GM12872 (cell line): ENCODE measurements at regions not wholly inside any gene's neighbourhood (a gene's known extent, or its start where the extent isn't known, plus 50 kb on each side); places are given as distances from the start of the nearest gene placed in this dataset.

Experiments
- TF ChIP-seq, protein P1 (sequence below): IDR thresholded peaks from 3 replicates; pipeline ENCODE4 v1.5.1; 2011; ENCODE audit warnings: low read depth, mild to moderate bottlenecking, low read length, moderate library complexity; ENCODE audit not compliant: insufficient read depth

DNA sequence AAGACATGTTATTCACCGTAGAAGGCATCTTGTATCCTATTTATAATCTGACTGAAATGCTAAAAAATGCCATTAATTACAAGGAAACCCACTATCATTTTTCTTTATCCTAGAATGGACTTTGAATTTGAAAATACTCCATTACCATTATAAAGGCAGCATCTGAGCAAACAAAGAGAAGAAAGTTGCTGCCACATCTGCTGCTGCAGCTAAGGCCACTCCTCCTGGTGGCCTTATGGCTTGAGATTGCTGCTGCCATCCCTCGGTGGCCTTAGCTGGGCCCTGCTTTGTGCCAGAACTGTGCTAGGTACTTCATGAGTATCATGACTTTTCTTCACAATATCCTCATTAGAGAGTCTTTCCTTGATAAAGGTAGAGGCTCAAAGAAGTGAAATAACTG is 1210.1 kb upstream of the TENM4 start:
- TF ChIP-seq, protein P1, sequence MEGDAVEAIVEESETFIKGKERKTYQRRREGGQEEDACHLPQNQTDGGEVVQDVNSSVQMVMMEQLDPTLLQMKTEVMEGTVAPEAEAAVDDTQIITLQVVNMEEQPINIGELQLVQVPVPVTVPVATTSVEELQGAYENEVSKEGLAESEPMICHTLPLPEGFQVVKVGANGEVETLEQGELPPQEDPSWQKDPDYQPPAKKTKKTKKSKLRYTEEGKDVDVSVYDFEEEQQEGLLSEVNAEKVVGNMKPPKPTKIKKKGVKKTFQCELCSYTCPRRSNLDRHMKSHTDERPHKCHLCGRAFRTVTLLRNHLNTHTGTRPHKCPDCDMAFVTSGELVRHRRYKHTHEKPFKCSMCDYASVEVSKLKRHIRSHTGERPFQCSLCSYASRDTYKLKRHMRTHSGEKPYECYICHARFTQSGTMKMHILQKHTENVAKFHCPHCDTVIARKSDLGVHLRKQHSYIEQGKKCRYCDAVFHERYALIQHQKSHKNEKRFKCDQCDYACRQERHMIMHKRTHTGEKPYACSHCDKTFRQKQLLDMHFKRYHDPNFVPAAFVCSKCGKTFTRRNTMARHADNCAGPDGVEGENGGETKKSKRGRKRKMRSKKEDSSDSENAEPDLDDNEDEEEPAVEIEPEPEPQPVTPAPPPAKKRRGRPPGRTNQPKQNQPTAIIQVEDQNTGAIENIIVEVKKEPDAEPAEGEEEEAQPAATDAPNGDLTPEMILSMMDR, result no peak

- TF ChIP-seq, protein P1, result no peak
Measured at GRCh38 chr11:80649186-80649585, 1208.4 kb upstream of the TENM4 start.

GRCh38 chr11:80638296-80638695 is 1197.5 kb upstream of the TENM4 start:
- TF ChIP-seq, protein P1, result no peak

DNA sequence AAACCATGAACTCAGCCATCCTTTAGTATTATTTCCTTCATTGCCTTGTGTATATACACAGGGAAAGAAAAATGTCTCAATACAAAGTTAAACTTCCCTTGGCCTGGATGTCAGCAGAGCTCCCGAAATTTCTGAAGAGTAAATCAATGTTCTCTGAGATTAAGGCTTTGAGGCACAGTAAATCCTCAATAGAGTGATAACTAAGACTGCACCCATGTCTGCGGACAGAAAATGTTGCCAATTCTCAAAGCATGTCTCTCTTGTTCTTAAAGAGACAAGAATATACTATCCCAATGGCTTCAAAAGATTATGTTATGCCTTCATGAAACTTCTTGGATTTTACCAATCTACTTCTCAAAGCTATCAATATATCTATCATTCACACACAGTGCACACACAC is 1196.7 kb upstream of the TENM4 start:
- TF ChIP-seq, protein P1, result no peak

DNA sequence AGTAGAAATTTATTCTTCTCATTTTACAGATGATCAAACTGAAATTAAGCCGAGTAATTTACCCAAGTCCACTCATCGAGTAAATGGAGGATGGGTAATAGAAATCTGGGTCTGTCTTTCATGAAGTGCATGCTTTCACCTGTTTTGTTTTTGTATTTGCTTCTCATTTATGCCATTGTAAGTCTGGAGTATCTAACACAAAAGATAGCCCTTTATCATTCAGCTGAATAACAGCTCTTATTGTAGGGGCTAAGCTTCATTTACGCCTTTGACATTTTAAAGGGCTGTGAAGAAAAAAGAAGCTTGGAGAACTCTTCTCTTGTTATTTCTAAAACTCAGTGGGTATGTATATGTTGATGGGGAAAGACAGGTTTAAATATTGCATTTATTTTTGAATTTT is 1196.2 kb upstream of the TENM4 start:
- TF ChIP-seq, protein P1, result no peak

DNA sequence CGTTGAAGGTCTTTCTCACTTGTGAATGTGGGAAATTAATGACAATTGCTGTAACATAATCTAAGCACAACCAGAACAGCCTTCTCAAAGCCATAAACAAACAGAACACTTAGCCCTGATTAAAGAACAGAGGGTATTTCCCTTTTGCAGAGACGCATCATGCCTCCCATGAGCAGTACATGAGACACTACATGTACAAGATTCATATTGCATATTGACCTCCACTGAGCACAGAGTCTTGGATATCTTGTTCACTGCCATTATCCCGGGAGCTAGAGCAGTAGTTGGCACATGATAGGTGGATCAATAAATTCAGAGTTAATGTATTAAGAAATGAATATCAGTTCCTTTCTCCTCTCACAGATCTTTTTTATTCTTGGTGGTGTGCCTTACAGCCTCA is 1194.3 kb upstream of the TENM4 start:
- TF ChIP-seq, protein P1, result no peak

- TF ChIP-seq, protein P1, result no peak
Measured at GRCh38 chr11:80632691-80633090, 1191.9 kb upstream of the TENM4 start.

DNA sequence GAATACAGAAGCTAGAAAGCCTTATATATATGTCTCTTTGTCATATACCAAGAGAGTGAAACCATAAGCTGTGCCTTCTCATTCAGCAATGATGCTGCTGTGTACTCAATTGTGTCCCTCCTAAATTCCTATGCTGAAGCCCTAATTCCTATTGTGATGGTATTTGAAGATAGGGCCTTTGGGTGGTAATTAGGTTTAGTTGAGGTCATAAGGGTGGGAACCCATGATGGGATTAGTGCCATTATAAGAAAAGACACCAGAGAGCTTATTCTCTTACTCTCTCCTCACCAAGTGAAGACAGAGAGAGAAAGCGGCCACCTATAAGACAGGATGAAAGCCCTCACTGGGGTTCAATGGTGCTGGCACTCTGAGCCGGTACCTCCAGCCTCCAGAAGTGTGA is 1191.3 kb upstream of the TENM4 start:
- TF ChIP-seq, protein P1, result no peak
